ENCODE measurements at regions not wholly inside any gene's neighbourhood (a gene's known extent, or its start where the extent isn't known, plus 50 kb on each side); places are given as distances from the start of the nearest gene placed in this dataset.

DNA sequence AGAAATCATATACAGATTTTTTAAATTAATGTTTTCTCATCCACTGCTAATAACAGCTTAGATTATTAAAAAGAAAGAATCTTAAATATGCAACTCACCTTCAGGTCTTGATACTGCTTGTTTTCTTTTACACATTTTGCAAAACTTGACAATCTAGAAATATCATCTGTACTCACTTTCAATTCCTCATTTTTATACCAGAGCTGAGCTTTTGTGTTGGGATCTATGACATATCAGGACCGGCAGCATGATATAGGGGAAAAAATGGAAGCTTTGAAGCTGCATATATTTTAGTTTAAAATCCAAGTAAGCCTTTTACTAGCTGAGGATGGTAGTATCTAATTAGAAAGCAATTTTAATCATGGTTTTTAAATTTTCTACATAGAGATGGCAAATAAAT lies 75.7 kb upstream of the SMARCA2 start:
- TF ChIP-seq, protein P1, sequence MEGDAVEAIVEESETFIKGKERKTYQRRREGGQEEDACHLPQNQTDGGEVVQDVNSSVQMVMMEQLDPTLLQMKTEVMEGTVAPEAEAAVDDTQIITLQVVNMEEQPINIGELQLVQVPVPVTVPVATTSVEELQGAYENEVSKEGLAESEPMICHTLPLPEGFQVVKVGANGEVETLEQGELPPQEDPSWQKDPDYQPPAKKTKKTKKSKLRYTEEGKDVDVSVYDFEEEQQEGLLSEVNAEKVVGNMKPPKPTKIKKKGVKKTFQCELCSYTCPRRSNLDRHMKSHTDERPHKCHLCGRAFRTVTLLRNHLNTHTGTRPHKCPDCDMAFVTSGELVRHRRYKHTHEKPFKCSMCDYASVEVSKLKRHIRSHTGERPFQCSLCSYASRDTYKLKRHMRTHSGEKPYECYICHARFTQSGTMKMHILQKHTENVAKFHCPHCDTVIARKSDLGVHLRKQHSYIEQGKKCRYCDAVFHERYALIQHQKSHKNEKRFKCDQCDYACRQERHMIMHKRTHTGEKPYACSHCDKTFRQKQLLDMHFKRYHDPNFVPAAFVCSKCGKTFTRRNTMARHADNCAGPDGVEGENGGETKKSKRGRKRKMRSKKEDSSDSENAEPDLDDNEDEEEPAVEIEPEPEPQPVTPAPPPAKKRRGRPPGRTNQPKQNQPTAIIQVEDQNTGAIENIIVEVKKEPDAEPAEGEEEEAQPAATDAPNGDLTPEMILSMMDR (IDR thresholded peaks at IDR 0.05): no peak

DNA sequence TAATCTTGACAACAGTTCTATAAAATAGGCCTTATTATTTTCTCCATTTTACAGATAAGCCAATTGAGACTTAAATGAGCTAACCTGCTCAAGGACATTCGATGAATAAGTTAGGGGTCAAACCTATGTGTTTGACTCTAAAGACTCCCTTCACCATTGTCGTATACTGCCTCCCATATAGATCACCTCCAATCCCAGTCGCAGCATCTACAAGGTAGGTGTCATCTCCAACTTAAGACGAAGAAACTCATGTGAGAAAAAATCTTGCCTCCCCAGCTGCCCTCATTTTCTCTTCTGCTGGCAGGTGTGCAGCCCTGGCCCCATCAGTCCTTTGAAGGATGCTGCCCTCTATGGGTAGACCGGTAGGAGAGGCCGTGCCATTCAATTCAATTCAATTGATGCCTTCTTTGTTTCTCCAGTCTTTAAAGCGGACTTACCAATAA lies 75.2 kb upstream of the SMARCA2 start:
- TF ChIP-seq, protein P1 (IDR thresholded peaks at IDR 0.05): peak; percentile 92

DNA sequence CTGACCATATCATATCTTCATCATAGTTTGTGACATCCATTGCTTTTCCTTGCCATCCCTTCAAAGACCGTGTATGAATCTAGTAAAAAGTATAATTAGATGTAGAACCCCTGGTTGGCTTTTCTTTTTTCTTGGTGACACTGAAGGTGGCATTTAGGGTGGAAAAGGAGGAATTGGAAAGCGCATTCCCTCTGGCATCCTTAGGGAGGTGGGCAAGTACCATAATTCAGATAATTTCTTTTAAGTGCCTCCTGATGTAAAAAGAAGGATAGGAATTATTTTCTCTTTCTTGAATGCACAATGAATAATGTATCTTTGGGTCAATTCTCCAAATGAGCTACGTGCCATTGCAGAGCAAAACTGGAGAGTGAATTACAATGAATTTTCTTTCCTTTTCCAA lies 73.2 kb upstream of the SMARCA2 start:
- TF ChIP-seq, protein P1 (IDR thresholded peaks at IDR 0.05): peak; percentile 47

DNA sequence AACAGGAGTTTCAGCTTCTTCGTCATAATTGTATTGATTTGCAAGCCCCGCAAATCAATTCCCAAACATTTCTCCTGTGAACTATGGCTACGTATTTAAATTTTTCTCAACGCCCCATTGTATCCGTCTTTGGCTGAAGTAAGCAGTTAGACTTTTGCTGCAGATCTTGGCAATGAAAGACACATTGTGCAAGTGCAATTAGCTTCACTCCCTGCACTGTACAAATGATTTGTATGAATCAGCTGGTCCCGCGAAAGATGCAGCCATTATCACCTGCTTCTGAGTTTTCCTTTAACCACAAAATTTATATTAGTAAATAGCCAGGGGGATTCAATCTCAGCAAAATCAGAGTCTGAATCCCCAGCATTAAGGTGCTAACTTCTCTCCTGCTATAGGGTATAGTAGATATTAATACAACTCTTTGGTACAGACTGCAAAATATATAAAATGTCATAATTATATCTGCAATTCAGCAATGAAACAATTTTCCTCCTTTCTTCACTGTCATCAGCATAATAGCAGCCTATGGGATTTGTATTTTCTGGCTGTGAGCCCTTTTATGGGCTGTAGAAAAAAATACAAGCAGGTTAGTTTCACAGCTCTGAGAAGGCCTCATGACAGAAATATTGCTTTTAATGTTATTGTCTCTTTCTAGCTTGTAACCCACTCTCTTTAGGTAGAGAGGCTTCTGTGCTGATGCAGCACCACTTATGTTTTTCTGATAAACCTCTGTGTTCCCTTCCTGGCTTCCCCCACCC lies 68.4 kb upstream of the SMARCA2 start:
- TF ChIP-seq, protein P1 (IDR thresholded peaks at IDR 0.05): no peak

DNA sequence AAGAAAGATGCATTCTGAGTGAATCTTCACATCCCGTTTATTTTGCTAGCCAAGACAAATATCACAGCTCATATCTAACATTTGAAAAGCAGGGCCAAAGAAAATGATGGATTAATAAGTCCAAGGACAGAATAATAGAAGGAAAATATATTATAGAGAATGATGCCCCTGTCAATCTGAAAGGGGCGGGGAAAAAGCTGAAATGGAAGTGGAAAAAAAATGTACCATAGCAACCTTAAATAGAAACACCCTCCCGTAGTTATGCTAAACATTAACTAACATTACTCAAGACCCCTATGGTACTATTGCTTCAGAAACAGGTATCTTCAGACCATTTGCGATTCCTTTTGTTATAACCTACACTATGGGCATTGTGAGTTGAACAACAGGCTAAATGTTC lies 67.7 kb upstream of the SMARCA2 start:
- TF ChIP-seq, protein P1 (IDR thresholded peaks at IDR 0.05): no peak

DNA sequence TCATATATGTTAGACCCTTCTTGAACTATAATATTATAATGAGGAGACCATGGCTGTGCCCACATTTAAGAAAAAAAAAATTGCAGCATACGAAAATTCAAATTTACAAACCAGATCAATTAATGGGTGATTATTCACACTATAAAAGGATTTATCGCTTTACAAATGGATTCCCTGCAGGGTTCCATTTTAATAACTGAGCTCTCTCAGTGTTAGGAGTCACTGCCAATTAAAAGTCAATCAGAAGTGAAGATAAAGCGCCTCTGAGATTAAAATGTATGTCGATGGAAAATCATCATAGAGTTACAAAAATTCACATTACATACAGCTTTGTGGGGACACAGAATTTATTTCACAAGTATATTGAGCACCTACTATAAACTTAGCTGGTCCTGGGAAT lies 66.6 kb upstream of the SMARCA2 start:
- TF ChIP-seq, protein P1 (IDR thresholded peaks at IDR 0.05): no peak

DNA sequence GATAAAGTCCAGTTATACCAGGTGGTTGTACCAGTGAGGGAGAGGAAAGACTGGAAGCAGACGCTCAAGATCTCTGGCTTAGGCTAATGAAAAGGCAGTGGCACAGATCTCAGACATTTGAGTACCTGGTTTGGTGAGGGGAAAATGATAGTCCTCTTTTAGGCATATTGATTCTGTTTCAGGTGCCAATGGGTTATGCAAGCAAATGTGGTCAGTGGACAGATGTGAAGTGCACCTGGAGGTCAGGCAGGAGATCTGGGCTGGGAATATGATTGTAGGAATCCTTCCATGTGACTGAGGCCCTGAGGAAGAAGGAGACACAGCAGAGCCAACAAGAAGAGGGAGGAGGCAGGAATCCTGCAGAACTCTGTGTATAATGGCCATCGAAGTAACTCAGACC lies 63.7 kb upstream of the SMARCA2 start:
- TF ChIP-seq, protein P1 (IDR thresholded peaks at IDR 0.05): no peak

DNA sequence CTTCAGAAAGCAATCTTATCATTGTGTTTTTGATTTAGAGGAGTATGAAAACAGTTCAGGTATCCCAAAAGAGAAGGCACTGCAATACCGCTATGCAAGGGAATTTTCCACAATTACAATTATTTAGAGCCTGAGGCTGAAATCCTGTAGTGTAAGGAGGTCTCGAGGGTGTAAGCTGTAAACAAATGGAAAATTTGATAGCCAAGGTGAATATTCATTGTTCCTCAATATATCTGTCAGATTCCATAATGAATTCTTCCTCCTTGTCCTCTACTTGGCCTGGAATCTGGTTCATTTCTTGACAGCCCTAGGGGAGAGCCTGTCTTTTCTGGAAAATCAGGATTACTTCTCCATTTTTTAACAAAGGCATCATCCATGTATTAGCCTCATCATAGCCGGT lies 63.1 kb upstream of the SMARCA2 start:
- TF ChIP-seq, protein P1 (IDR thresholded peaks at IDR 0.05): no peak
